IMR-90 (cell line): ENCODE measurements at regions not wholly inside any gene's neighbourhood (a gene's known extent, or its start where the extent isn't known, plus 50 kb on each side); places are given as distances from the start of the nearest gene placed in this dataset.

ENCODE experiments used
- CEBPB ChIP-seq: IDR thresholded peaks from 2 replicates; pipeline ENCODE4 v1.6.1; 2012; ENCODE audit warnings: low read depth, low read length, improper control_type of control experiment
- MAZ ChIP-seq: IDR thresholded peaks from 2 replicates; pipeline ENCODE4 v1.6.1; 2012; ENCODE audit warnings: low read depth, mild to moderate bottlenecking, low read length, improper control_type of control experiment, moderate library complexity, borderline replicate concordance
- POLR2A ChIP-seq: IDR thresholded peaks from 2 replicates; pipeline ENCODE4 v1.6.1; 2012; ENCODE audit warnings: mild to moderate bottlenecking, low read depth, low read length
- RAD21 ChIP-seq: IDR thresholded peaks from 2 replicates; pipeline ENCODE4 v1.6.1; 2012; ENCODE audit warnings: low read length, improper control_type of control experiment
- SMC3 ChIP-seq: fragments of 150-350 bp; IDR thresholded peaks from 2 replicates; pipeline ENCODE4 v1.6.1; 2016; ENCODE audit warnings: low read depth, mild to moderate bottlenecking, antibody characterized with exemption, low read length, moderate library complexity
- TF ChIP-seq, protein P1 (sequence below): conservative IDR thresholded peaks from 2 replicates; pipeline ENCODE4 v1.5.1; 2012; ENCODE audit warnings: mild to moderate bottlenecking, low read depth, low read length, improper control_type of control experiment
- TF ChIP-seq, protein P2 (sequence below): fragments of 150-350 bp; IDR thresholded peaks from 2 replicates; pipeline ENCODE4 v1.6.1; 2016; ENCODE audit warnings: low read depth, mild to moderate bottlenecking, low read length, moderate library complexity, borderline replicate concordance

DNA sequence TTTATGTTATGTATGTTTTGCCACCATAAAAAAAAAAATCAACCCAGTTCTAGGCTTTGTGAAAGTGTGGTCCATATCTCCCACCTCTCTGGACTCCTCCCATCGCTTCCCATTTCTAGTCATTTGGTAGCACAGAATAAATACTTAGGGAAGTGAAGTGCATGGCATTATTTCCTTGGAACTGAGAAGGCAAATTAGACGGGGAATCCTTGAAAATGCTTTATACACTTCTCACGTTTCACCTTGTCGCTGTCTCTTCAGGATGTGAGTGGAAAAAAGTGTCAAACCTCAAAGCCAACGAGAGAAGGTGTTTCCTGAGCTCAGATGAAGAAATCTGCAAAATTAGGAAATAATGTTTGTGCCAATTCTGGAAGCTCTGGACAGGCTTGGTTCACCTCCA lies 209.9 kb downstream of the ATG4C start:
- TF ChIP-seq, protein P1, sequence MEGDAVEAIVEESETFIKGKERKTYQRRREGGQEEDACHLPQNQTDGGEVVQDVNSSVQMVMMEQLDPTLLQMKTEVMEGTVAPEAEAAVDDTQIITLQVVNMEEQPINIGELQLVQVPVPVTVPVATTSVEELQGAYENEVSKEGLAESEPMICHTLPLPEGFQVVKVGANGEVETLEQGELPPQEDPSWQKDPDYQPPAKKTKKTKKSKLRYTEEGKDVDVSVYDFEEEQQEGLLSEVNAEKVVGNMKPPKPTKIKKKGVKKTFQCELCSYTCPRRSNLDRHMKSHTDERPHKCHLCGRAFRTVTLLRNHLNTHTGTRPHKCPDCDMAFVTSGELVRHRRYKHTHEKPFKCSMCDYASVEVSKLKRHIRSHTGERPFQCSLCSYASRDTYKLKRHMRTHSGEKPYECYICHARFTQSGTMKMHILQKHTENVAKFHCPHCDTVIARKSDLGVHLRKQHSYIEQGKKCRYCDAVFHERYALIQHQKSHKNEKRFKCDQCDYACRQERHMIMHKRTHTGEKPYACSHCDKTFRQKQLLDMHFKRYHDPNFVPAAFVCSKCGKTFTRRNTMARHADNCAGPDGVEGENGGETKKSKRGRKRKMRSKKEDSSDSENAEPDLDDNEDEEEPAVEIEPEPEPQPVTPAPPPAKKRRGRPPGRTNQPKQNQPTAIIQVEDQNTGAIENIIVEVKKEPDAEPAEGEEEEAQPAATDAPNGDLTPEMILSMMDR, result no peak
- TF ChIP-seq POLR2A, result no peak
- TF ChIP-seq MAZ, result no peak
- no peak for TF ChIP-seq CEBPB
- TF ChIP-seq SMC3, result no peak
- TF ChIP-seq, protein P2, sequence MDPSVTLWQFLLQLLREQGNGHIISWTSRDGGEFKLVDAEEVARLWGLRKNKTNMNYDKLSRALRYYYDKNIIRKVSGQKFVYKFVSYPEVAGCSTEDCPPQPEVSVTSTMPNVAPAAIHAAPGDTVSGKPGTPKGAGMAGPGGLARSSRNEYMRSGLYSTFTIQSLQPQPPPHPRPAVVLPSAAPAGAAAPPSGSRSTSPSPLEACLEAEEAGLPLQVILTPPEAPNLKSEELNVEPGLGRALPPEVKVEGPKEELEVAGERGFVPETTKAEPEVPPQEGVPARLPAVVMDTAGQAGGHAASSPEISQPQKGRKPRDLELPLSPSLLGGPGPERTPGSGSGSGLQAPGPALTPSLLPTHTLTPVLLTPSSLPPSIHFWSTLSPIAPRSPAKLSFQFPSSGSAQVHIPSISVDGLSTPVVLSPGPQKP, result no peak
- TF ChIP-seq RAD21, result no peak
